ENCODE measurements at regions not wholly inside any gene's neighbourhood (a gene's known extent, or its start where the extent isn't known, plus 50 kb on each side); places are given as distances from the start of the nearest gene placed in this dataset.

DNA sequence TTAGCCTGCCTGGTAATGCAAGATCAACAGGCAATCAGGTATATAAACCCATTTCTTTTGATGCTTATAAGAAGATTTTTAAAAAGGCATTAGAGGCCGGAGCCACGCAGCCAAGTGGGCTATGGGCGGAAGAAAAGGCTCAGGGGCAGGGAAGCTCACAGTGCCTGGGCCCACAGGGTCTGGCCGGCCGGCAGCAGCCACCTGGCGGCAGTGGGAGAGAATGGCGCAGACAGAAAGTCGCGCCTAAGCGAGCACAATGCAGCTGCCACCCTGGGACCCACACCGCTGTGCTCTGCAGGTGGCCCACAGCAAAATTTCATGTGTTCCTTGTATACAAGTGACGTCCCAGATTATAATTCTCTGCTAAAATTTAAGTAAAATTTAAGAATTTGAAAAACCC, 448.6 kb upstream of the RASGRP1 start:
- Mint-ChIP-seq H3K36me3 (ENCODE audit: unreplicated experiment) (peaks cover 11% of the 10 kb centered on the region), H3K27ac (ENCODE audit: unreplicated experiment) (no peak overlapping the region), H3K9me3 (ENCODE audit: unreplicated experiment) (peaks cover 29% of the 10 kb centered on the region), H3K4me1 (ENCODE audit: unreplicated experiment) (no peaks in the 10 kb centered on the region), H3K27me3 (ENCODE audit: unreplicated experiment) (no peaks in the 10 kb centered on the region), H3K4me3 (ENCODE audit: unreplicated experiment) (no peak overlapping the region)
- DNase-seq (ENCODE audit: extremely low spot score, unreplicated experiment), result no peak
- TF ChIP-seq, protein P1, sequence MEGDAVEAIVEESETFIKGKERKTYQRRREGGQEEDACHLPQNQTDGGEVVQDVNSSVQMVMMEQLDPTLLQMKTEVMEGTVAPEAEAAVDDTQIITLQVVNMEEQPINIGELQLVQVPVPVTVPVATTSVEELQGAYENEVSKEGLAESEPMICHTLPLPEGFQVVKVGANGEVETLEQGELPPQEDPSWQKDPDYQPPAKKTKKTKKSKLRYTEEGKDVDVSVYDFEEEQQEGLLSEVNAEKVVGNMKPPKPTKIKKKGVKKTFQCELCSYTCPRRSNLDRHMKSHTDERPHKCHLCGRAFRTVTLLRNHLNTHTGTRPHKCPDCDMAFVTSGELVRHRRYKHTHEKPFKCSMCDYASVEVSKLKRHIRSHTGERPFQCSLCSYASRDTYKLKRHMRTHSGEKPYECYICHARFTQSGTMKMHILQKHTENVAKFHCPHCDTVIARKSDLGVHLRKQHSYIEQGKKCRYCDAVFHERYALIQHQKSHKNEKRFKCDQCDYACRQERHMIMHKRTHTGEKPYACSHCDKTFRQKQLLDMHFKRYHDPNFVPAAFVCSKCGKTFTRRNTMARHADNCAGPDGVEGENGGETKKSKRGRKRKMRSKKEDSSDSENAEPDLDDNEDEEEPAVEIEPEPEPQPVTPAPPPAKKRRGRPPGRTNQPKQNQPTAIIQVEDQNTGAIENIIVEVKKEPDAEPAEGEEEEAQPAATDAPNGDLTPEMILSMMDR (IDR thresholded peaks at IDR 0.05), result no peak

DNA sequence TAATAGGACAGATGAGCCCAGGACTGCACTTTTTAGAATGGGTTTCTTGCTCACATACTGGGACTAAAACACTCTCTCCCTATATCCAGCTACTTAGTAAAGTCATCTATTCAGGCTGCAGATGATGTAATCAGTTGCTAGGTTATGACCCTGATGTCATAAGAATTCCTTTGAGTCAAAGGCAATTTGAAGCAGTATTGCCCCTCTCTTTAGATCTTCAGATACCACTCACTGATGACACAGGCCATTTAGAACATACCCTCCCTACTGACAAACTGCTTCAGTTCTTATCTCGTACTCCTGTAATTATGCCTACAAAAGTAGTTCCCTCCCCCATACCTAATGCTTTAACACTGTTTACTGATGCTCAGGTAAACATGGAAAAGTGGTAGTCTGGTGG, 450.1 kb upstream of the RASGRP1 start:
- H3K4me1 Mint-ChIP-seq (ENCODE audit: unreplicated experiment), result no peaks in the 10 kb centered on the region
- no peak overlapping the region for H3K27ac Mint-ChIP-seq (ENCODE audit: unreplicated experiment)
- no peaks in the 10 kb centered on the region for H3K27me3 Mint-ChIP-seq (ENCODE audit: unreplicated experiment)
- H3K36me3 Mint-ChIP-seq (ENCODE audit: unreplicated experiment), result peaks cover 6% of the 10 kb centered on the region
- no peak overlapping the region for H3K4me3 Mint-ChIP-seq (ENCODE audit: unreplicated experiment)
- TF ChIP-seq, protein P1 (IDR thresholded peaks at IDR 0.05), result no peak
- DNase-seq (ENCODE audit: extremely low spot score, unreplicated experiment), result no peak
- peaks cover 18% of the 10 kb centered on the region for H3K9me3 Mint-ChIP-seq (ENCODE audit: unreplicated experiment)

DNA sequence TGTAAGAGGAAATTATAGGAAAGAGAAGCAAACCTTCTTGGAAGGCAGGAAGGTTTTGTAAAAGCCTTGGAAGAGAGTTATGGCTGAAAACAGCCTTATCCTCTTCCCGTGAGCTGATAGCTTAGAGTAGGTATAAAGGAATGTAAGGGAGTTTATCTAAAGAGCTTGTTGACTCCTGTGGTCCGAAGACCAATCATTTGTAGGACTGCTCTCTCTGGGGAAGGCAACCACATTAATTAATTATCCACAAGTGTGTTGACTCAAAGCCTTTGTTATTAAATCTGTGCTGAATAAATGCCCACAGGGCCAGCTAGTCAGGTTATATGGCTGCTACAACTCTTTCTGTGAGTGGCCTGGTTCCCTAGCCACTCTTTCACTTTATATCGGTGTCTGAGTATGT, 452.1 kb upstream of the RASGRP1 start:
- no peaks in the 10 kb centered on the region for H3K27me3 Mint-ChIP-seq (ENCODE audit: unreplicated experiment)
- DNase-seq (ENCODE audit: extremely low spot score, unreplicated experiment), result no peak
- TF ChIP-seq, protein P1 (IDR thresholded peaks at IDR 0.05), result no peak
- H3K4me3 Mint-ChIP-seq (ENCODE audit: unreplicated experiment), result no peak overlapping the region
- no peaks in the 10 kb centered on the region for H3K9me3 Mint-ChIP-seq (ENCODE audit: unreplicated experiment)
- no peaks in the 10 kb centered on the region for H3K36me3 Mint-ChIP-seq (ENCODE audit: unreplicated experiment)
- no peak overlapping the region for H3K27ac Mint-ChIP-seq (ENCODE audit: unreplicated experiment)
- H3K4me1 Mint-ChIP-seq (ENCODE audit: unreplicated experiment), result no peaks in the 10 kb centered on the region

DNA sequence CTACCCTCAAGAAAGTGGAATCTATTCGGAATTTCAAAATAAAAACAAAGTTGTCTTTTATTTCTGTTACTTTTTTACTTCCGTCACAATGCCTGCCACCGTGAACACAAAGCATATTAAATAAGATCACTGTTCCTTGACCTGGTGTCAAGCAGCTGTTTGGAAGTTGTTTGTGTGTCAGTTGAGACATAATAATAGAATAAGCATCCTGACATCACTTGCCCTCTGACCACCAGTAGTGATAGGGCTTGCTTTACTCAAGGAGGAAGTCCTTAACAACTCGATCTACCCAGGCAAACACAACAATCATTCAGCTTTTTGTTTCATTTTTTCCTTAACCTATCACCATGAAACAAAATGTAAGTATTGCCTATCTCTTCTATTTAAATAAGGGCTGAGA, 454.4 kb upstream of the RASGRP1 start:
- Mint-ChIP-seq H3K27me3 (ENCODE audit: unreplicated experiment) (no peaks in the 10 kb centered on the region), H3K36me3 (ENCODE audit: unreplicated experiment) (no peaks in the 10 kb centered on the region), H3K9me3 (ENCODE audit: unreplicated experiment) (no peaks in the 10 kb centered on the region), H3K4me3 (ENCODE audit: unreplicated experiment) (no peak overlapping the region), H3K27ac (ENCODE audit: unreplicated experiment) (no peak overlapping the region), H3K4me1 (ENCODE audit: unreplicated experiment) (no peaks in the 10 kb centered on the region)
- DNase-seq (ENCODE audit: extremely low spot score, unreplicated experiment), result no peak
- TF ChIP-seq, protein P1 (IDR thresholded peaks at IDR 0.05), result no peak

DNA sequence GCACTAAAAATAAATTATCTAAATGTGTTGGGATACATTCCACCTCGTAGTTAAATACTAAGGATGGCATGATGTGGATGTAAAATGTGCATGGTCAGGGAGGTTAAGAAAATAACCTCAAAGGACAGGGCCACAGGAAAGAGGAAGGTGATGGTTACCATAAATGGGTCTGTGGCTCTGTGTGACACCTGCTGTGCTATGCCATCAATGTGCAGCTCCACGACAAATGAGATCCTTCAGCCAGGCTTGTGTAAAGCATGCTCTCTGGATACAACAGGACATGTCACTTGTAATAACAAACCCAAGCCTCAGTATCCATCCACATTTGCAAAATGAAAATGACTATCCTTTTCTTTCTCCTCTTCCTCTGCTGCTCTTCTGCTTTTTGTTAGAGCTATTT, 456.7 kb upstream of the RASGRP1 start:
- Mint-ChIP-seq H3K27ac (ENCODE audit: unreplicated experiment) (no peak overlapping the region), H3K9me3 (ENCODE audit: unreplicated experiment) (no peaks in the 10 kb centered on the region), H3K27me3 (ENCODE audit: unreplicated experiment) (peaks cover 3% of the 10 kb centered on the region), H3K36me3 (ENCODE audit: unreplicated experiment) (no peaks in the 10 kb centered on the region), H3K4me3 (ENCODE audit: unreplicated experiment) (no peak overlapping the region), H3K4me1 (ENCODE audit: unreplicated experiment) (no peaks in the 10 kb centered on the region)
- TF ChIP-seq, protein P1 (IDR thresholded peaks at IDR 0.05), result no peak
- no peak for DNase-seq (ENCODE audit: extremely low spot score, unreplicated experiment)

All from osteocyte (in vitro differentiated cells).